Activated CD4-positive, alpha-beta T cell treated with anti-CD3 and anti-CD28 coated beads for 1 hour (primary cell): ENCODE measurements at regions not wholly inside any gene's neighbourhood (a gene's known extent, or its start where the extent isn't known, plus 50 kb on each side); places are given as distances from the start of the nearest gene placed in this dataset.
A peak's percentile ranks its signal among the peaks of the same experiment; 100 is the strongest.
"Not testable (repeated sequence)": the region's sequence is repeated elsewhere in the genome, so short reads cannot be mapped to it uniquely, and the experiment has no call there.

Experiments
- DNase-seq: peaks from one replicate; pipeline ENCODE4 v3.0.0-alpha.2; 2020

DNA sequence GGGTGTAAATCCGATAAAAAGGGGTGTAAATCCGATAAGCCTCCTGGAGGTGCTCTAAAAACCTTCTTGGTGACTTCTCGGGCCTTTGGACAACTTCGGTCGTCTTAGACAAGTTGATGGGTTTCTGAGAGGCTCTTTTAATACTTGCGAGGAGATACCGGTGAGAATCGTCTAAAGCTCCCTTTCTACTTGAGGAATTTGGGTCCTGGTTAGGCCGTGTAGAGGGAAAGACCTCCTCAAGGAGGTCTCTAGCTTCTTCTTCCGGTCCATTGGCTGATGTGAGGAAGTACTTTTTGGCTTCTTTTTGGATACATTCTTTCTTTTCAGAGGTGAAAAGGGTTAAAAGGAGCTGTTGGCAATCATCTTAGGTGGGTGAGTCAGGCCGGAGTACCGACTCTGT lies 128.5 kb downstream of the ART5 start:
- not testable (repeated sequence) for DNase-seq

DNA sequence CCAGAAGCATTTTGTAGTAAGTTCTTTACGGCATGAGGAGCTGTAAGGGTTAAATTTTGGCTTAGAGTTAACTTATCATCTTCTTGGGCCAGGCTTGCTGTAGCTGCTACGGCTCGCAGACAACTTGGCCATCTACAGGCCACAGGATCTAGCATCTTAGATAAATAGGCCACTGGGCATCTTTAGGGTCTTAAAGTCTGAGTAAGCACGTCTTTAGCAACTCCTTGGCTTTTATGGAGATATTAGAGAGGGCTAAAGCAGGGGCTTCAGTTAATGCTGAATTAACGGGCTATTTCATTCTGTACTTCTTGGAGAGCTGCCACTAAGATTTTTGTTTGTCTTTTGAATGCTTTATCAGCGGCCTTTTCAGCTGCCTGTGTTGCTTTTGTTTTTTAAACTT lies 129.0 kb downstream of the ART5 start:
- DNase-seq: not testable (repeated sequence)

DNA sequence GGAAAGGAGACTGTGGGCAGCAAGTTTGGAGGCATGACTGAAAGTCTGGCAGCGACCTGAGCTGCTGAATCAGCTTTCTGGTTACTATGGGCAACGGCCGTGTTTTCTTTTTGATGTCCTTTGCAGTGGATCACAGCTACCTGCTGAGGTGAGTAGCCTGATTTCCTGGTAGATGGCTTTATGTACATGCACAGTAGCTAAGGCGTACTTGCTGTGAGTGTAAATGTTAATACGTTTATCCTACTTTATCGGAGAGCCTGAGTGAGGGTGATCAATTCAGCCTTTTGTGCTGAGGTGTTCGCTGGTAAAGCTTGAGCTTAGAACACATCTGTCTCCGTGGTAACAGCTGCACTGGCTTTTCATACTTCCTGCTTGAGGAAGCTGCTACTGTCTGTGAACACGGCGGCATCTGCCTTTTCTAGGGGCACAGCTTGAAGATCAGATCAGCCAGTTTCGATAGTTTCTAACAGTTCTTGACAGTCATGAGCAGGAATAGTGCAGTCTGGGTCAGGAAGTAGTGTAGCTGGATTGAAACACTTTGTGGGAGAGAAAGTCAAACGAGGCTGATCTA lies 129.6 kb downstream of the ART5 start:
- DNase-seq: peak; percentile 31

DNA sequence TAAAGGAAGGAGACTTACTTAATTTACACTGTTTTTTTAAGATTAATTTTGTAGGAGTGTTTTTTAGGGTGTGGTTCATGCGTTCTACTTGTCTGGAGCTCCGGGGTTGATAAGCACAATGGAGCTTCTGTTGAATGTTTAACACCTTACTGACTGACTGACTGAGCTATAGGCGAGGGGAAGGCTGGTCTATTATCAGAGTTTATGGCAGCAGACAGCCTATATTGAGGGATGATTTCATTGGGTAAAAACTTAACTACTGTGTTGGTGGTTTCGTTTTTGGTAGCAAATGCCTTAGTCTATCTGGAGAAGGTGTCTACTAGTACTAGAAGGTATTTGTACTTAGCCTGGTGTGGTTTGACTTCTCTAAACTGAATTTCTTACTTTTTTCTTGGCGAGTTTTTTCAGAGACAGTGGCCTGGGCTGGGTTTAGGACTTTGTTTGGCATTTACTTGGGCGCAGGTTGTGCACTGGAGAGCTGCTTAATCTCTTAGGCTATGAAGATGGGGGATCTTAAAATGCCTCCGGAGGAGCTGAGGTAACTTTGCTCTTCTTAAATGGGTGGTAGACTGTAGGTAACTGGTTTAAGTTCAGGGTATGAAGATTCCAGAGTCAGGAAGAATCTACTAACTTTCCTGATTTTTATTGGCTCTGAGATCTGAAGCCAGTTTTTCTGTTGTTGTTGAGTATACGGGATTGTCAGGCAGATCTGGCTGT lies 130.2 kb downstream of the ART5 start:
- DNase-seq: not testable (repeated sequence)

- DNase-seq: not testable (repeated sequence)
Measured at GRCh38 chr11:3509563-3509962, 130.6 kb upstream of the ZNF195 start.

- not testable (repeated sequence) for DNase-seq
Measured at GRCh38 chr11:3499198-3499597, 120.3 kb upstream of the ZNF195 start.

DNA sequence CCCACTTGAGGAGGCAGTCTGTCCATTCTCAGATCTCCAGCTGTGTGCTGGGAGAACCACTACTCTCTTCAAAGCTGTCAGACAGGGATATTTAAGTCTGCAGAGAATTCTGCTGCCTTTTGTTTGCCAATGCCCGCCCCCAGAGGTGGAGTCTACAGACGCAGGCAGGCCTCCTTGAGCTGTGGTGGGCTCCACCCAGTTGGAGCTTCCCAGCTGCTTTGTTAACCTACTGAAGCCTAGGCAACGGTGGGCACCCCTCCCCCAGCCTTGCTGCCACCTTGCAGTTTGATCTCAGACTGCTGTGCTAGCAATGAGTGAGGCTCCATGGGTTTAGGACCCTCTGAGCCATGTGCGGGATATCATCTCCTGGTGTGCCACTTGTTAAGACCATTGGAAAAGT lies 119.4 kb upstream of the ZNF195 start:
- DNase-seq: not testable (repeated sequence)

DNA sequence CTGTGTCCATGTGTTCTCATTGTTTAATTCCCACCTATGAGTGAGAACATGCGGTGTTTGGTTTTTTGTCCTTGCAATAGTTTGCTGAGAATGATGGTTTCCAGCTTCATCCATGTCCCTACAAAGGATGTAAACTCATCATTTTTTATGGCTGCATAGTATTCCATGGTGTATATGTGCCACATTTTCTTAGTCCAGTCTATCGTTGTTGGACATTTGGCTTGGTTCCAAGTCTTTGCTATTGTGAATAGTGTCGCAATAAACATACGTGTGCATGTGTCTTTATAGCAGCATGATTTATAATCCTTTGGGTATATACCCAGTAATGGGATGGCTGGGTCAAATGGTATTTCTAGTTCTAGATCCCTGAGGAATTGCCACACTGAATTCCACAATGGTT lies 114.2 kb upstream of the ZNF195 start:
- DNase-seq: not testable (repeated sequence)

DNA sequence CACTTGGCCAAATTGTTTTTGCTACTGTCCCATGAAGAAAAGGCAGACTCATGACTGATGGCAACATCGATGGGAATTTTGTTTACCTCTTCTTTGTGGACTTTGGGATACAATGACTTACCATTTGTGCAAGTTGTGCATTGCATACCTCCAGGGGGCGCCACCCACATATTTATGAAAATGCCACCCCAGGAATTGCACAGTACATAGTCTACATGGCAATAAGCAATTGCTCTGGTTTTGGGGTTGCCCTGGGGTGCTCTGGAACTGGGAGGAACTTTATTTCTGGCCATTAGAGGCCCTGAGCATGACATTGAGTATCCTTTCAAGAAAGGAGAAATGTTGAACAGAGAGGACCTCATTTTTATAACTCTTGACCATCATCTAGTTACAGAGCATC lies 109.1 kb upstream of the ZNF195 start:
- DNase-seq: not testable (repeated sequence)

DNA sequence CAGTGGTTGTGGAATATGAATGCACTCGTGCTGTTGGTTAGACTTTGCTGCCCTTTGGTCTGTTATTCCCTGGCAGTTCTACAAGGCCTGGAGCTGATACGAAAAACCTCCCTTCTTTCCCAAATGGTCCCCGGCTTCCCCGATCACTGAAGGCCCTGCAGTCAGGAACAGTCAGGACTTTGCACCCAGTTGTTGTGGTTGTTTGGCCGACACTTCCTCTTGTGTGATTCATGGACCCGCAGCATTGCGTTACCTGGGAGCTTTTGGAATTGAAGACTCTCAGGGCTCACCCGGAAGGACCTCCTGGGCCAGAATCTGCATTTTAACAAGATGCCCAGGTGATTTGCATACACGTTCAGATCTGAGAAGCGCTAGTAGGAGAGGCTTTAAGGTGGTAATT lies 106.8 kb upstream of the ZNF195 start:
- DNase-seq: not testable (repeated sequence)

DNA sequence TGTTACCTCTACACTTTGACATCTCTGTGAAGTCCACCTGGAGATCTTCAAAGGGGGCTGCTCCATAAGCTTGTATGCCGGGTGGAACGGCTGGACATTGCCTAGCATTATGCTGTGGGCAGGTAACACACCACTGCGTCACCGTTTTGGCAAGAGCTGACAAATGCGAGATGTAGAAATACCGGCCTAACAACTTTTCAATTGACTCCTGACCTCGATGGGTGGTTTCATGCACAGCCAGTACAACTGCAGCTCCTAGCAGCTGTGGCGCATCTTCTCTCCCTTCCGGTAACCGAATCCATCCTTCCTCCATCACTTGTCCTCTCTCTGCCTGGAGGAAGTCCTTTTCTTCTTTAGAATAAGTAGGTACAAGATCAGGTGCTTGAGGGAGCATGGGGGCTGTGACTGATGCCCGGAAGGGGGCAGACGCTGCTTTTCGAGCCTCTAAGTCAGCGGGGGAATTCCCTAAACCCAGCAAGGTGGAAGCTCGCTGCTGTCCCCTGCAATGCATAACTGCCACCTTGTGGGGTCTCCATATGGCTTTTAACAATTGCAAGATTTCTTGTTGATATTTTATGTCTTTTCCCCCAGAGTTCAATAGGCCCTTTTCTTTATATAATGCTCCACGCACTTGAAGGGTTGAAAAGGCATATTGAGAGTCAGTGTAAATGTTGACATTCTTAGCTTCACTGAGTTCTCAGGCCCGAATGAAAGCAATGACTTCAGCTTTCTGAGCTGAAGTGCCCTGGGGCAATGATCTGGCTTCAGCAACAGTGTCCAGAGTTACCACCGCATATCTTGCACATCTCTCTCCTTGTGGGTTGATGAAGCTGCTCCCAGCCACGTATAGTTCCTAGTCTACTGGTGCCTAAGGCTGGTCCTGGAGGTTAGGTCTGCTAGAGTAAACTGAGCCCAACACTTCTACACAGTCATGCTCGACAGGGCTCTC lies 98.3 kb upstream of the ZNF195 start:
- DNase-seq: not testable (repeated sequence)

- DNase-seq: not testable (repeated sequence)
Measured at GRCh38 chr11:3476084-3476936, 97.4 kb upstream of the ZNF195 start.

GRCh38 chr11:3468963-3469362 lies 90.0 kb upstream of the ZNF195 start:
- DNase-seq: not testable (repeated sequence)

GRCh38 chr11:3467599-3467998 lies 88.7 kb upstream of the ZNF195 start:
- not testable (repeated sequence) for DNase-seq

- DNase-seq: not testable (repeated sequence)
Measured at GRCh38 chr11:3455666-3456065, 76.7 kb upstream of the ZNF195 start.

GRCh38 chr11:3454844-3455243 lies 75.9 kb upstream of the ZNF195 start:
- peak; percentile 37 for DNase-seq

DNA sequence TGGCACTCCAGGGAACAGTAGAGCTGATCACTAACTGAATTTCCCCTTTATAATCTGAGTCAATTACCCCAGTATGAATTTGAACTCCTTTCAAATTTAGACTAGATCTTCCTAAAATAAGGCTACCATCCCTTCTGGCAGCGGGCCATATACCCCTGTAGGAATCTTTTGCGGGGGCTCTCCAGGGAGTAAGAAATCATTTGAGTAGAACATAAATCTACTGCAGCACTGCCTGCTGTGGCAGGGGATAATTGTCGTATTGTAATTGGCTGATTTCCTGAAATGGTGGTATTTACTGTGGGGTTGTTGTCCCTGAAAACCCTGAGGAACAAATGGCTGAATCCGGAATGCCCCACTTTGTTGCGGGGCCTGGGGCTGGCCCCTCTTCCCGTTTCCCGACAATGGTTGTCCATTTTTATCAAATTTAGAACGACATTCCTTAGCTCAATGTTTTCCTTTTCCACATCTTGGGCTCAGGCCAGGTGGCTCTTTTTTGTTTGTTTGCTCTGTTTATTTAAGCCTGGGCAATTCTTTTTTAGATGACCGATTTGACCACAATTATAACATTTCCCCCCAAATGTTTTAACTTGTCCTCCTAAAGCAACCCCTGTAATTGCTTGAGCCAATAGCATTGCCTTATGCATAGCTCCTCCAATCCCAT lies 74.8 kb upstream of the ZNF195 start:
- not testable (repeated sequence) for DNase-seq

- not testable (repeated sequence) for DNase-seq
Measured at GRCh38 chr11:3450822-3451221, 71.9 kb upstream of the ZNF195 start.

DNA sequence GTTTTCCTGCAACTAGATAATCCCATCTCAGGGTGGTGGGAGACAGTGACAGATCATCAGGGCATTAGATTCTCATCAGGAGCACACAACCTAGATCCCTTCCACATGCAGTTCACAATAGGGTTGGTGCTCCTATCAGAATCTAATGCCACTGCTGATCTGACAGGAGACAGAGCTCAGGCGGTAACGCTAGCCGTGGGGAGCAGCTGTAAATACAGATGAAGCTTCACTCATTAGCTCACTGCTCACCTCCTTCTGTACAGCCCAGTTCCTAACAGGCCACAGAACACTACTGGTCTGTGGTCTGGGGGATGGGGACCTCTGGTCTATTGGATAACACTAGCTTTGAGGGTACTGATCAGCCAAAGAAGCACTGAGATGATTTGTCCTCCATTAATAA lies 66.6 kb upstream of the ZNF195 start:
- DNase-seq: not testable (repeated sequence)

DNA sequence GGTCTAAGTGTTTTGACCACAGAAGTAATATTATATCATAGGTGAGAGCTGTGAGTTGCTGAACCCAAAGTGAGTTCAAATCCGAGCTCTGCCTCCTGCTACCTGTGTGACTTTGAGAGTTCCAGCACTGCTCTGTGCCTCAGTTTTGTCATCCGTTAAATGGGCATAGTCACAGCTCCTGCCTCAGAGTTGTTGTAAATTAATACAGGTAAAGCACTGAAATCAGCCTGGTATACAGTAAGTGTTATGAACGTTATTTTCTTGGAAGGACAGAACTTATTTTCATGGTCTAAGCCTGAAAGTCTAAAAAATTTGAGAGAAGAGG lies 65.4 kb upstream of the ZNF195 start:
- not testable (repeated sequence) for DNase-seq

DNA sequence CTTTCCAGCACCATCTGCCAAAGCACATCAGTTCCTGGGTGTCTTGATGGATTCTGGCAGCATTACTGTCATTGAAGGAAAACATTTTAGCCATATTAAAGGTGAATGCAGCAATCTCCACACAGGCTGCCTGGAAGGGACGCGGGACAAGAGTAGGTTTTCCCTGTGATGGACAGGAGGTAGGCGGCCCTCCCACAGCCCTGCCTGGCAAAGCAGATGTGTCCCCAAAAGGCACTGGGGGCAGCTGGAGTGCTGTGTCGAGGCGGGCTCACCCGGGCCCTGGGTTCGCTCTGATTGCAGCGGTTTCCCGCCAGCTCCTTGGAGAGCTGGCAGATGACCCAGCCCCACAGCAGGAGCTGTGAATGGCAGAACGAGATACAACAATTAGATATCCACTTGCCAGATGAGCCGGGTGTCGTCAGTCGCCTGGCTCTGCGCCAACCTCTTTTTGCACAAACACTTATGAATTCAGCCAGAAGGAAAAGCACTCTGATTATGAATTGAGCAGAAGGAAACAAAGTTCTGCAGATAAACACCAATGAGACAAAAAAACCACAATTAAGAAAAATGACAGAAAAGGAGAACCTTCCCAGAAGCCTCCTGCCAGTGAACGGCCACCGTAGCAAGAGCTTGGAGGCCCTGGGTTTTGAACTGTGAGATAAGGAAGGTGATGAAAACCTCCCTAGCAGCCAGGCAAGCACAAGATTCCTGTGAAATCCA lies 64.9 kb upstream of the ZNF195 start:
- DNase-seq: not testable (repeated sequence)
